ENCODE measurements at regions not wholly inside any gene's neighbourhood (a gene's known extent, or its start where the extent isn't known, plus 50 kb on each side); places are given as distances from the start of the nearest gene placed in this dataset.

- no peak for DNase-seq (ENCODE audit: low read depth, low spot score)
- POLR2A ChIA-PET = no interaction called here
- Histone ChIP-seq H2AFZ (ENCODE audit: low read depth, low read length, poor library complexity, severe bottlenecking) (no peak overlapping the region), H3K9ac (ENCODE audit: low read length) (no peak overlapping the region), H4K20me1 (ENCODE audit: insufficient read depth) (no peaks in the 10 kb centered on the region), H3K27me3 (ENCODE audit: insufficient read depth, low read length) (no peaks in the 10 kb centered on the region), H3K4me2 (ENCODE audit: low read length) (no peak overlapping the region), H3K36me3 (ENCODE audit: control insufficient read depth in 1 of 2, insufficient read depth in 2 of 2, low read length in 2 of 2) (no peaks in the 10 kb centered on the region), H3K4me1 (ENCODE audit: control insufficient read depth in 1 of 2, insufficient read depth in 2 of 2, low read length in 2 of 2) (no peaks in the 10 kb centered on the region; a peak in 1 of 4 replicates), H3K79me2 (ENCODE audit: insufficient read depth, low read length) (no peaks in the 10 kb centered on the region), H3K27ac (ENCODE audit: low read depth, low read length) (no peak overlapping the region), H3K9me3 (ENCODE audit: control insufficient read depth in 1 of 2, insufficient read depth in 1 of 2, low read depth in 1 of 2, low read length in 2 of 2) (no peaks in the 10 kb centered on the region), H3K4me3 (replicated peaks in 1 of 2; ENCODE audit: low read depth in 1 of 2, low read length in 2 of 2) (no peak overlapping the region), H3K9me2 (ENCODE audit: insufficient read depth) (no peaks in the 10 kb centered on the region)
- no peak for ATAC-seq
- no TSS peak for BruUV-seq (replicated peaks)
- TF ChIP-seq FOSL1 (IDR thresholded peaks at IDR 0.05; ENCODE audit: low read depth) = no peak
- no peak for TF ChIP-seq SIN3A (IDR thresholded peaks at IDR 0.05; ENCODE audit: low read depth)
- TF ChIP-seq SP1 (IDR thresholded peaks at IDR 0.05; ENCODE audit: low read depth) = no peak
- TF ChIP-seq CEBPB (IDR thresholded peaks at IDR 0.05; ENCODE audit: low read depth) = no peak
- no peak for TF ChIP-seq YY1 (IDR thresholded peaks at IDR 0.05; ENCODE audit: extremely low read depth, insufficient replicate concordance, low read depth, low read length)
- no peak for TF ChIP-seq JUND (IDR thresholded peaks at IDR 0.05)
- TF ChIP-seq MAX (IDR thresholded peaks at IDR 0.05) = no peak
- TF ChIP-seq REST (IDR thresholded peaks at IDR 0.05; ENCODE audit: low read depth) = no peak
- no peak for TF ChIP-seq ZNF274 (IDR thresholded peaks at IDR 0.05; ENCODE audit: low read depth, low read length)
- CTCF ChIA-PET = no interaction called here
- intact Hi-C loops (cut with micrococcal nuclease) = no loop called here
- RAD21 ChIA-PET (ENCODE audit: low non-redundant PET in 1 of 2, low total read pairs in 2 of 2, uncharacterized antibody in 2 of 2, unreplicated experiment in 2 of 2) = no interaction called here
Observed at GRCh38 chr6:14814016-14814415, 431.9 kb upstream of the JARID2 start.

Data from HCT116 (cell line).